ENCODE measurements at regions not wholly inside any gene's neighbourhood (a gene's known extent, or its start where the extent isn't known, plus 50 kb on each side); places are given as distances from the start of the nearest gene placed in this dataset.

DNA sequence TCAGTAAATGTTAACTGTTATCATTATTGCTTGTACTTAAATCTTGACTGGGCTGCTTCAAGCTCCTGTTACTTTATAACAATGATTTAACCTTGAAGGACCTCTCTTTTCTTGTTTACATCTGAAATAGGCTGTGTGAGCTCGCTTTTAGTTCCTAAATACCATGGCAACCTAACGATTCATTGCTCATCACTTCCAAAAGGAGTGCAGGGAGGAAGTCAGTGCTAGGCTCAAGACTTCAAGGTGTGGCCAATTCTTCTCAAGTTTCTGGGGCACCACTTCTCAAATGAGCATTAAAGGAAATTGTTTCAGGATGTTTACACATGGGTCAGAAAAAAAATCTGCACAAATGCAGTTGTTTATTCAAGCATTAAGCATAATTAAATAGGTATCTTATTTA lies 284.2 kb downstream of the MTERF1 start:
- Histone ChIP-seq H3K4me3 (ENCODE audit: control insufficient read depth in 1 of 7, extremely low read depth in 1 of 7, insufficient read depth in 4 of 7, low read depth in 2 of 7, low read length in 6 of 7) (no peak overlapping the region), H3K9me3 (ENCODE audit: control extremely low read depth in 1 of 5, control insufficient read depth in 4 of 5, insufficient read depth in 2 of 5, low read depth in 1 of 5, low read length in 4 of 5) (no peaks in the 10 kb centered on the region), H3K4me1 (ENCODE audit: control extremely low read depth in 1 of 4, control insufficient read depth in 4 of 4, insufficient read depth in 4 of 4, low read length in 3 of 4) (no peaks in the 10 kb centered on the region), H3K27ac (ENCODE audit: insufficient read depth in 1 of 2, low read depth in 1 of 2, low read length in 2 of 2, poor library complexity in 1 of 2, severe bottlenecking in 2 of 2) (no peak overlapping the region), H3K36me3 (ENCODE audit: control insufficient read depth in 4 of 4, insufficient read depth in 4 of 4, low read length in 3 of 4) (no peaks in the 10 kb centered on the region), H3K27me3 (replicated peaks in 2 of 5; ENCODE audit: control insufficient read depth in 4 of 5, insufficient read depth in 5 of 5, low read length in 4 of 5) (no peaks in the 10 kb centered on the region)
- ChIA-PET CTCF (no interaction called here), POLR2A (no interaction called here)
- DNase-seq, result no peak
- WGBS (ENCODE audit: insufficient coverage), result 23% methylated on average over 2 of the region's 2 CpGs

- DNase-seq, result no peak
- Histone ChIP-seq H3K4me3 (ENCODE audit: control insufficient read depth in 1 of 7, extremely low read depth in 1 of 7, insufficient read depth in 4 of 7, low read depth in 2 of 7, low read length in 6 of 7) (no peak overlapping the region), H3K36me3 (ENCODE audit: control insufficient read depth in 4 of 4, insufficient read depth in 4 of 4, low read length in 3 of 4) (no peaks in the 10 kb centered on the region), H3K27ac (ENCODE audit: insufficient read depth in 1 of 2, low read depth in 1 of 2, low read length in 2 of 2, poor library complexity in 1 of 2, severe bottlenecking in 2 of 2) (no peak overlapping the region), H3K27me3 (replicated peaks in 2 of 5; ENCODE audit: control insufficient read depth in 4 of 5, insufficient read depth in 5 of 5, low read length in 4 of 5) (no peaks in the 10 kb centered on the region), H3K4me1 (ENCODE audit: control extremely low read depth in 1 of 4, control insufficient read depth in 4 of 4, insufficient read depth in 4 of 4, low read length in 3 of 4) (no peaks in the 10 kb centered on the region), H3K9me3 (ENCODE audit: control extremely low read depth in 1 of 5, control insufficient read depth in 4 of 5, insufficient read depth in 2 of 5, low read depth in 1 of 5, low read length in 4 of 5) (no peaks in the 10 kb centered on the region)
- WGBS (ENCODE audit: insufficient coverage), result 100% methylated on average over 1 of the region's 1 CpG
- ChIA-PET CTCF (no interaction called here), POLR2A (no interaction called here)
Observed at GRCh38 chr7:91598791-91599190, 281.7 kb downstream of the MTERF1 start.

DNA sequence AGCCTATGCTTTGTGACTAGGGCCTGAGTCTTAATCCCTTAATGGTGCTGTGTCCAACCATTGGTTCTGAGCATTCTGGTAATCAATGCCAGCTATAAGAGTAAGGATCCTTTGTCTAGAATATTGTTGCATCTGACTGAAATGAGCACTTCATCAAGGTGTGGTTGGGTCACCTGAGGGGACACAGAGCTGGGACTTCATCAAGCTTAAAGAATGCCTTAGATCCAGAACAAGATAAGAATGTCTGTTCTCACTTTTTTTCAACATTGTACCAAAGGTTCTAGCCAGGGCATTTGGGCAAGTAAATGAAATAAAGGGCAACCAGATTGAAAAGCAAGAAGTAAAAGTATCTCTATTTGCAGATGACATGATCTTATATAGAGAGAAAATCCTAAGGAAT lies 280.4 kb downstream of the MTERF1 start:
- ChIA-PET POLR2A (no interaction called here), CTCF (no interaction called here)
- DNase-seq, result no peak

GRCh38 chr7:91603707-91604106 lies 276.8 kb downstream of the MTERF1 start:
- no peak for DNase-seq
- Histone ChIP-seq H3K4me1 (ENCODE audit: control extremely low read depth in 1 of 4, control insufficient read depth in 4 of 4, insufficient read depth in 4 of 4, low read length in 3 of 4) (no peaks in the 10 kb centered on the region), H3K4me3 (ENCODE audit: control insufficient read depth in 1 of 7, extremely low read depth in 1 of 7, insufficient read depth in 4 of 7, low read depth in 2 of 7, low read length in 6 of 7) (no peak overlapping the region), H3K36me3 (ENCODE audit: control insufficient read depth in 4 of 4, insufficient read depth in 4 of 4, low read length in 3 of 4) (no peaks in the 10 kb centered on the region), H3K27ac (ENCODE audit: insufficient read depth in 1 of 2, low read depth in 1 of 2, low read length in 2 of 2, poor library complexity in 1 of 2, severe bottlenecking in 2 of 2) (no peak overlapping the region), H3K9me3 (ENCODE audit: control extremely low read depth in 1 of 5, control insufficient read depth in 4 of 5, insufficient read depth in 2 of 5, low read depth in 1 of 5, low read length in 4 of 5) (no peaks in the 10 kb centered on the region), H3K27me3 (replicated peaks in 2 of 5; ENCODE audit: control insufficient read depth in 4 of 5, insufficient read depth in 5 of 5, low read length in 4 of 5) (no peaks in the 10 kb centered on the region)
- POLR2A ChIA-PET, result no interaction called here
- CTCF ChIA-PET, result no interaction called here
- 91% methylated on average over 3 of the region's 3 CpGs for WGBS (ENCODE audit: insufficient coverage)

More for the DNA sequence above, 280.4 kb downstream of the MTERF1 start:
- Histone ChIP-seq H3K27me3 (replicated peaks in 2 of 5; ENCODE audit: control insufficient read depth in 4 of 5, insufficient read depth in 5 of 5, low read length in 4 of 5) (no peaks in the 10 kb centered on the region), H3K27ac (ENCODE audit: insufficient read depth in 1 of 2, low read depth in 1 of 2, low read length in 2 of 2, poor library complexity in 1 of 2, severe bottlenecking in 2 of 2) (no peak overlapping the region), H3K4me3 (ENCODE audit: control insufficient read depth in 1 of 7, extremely low read depth in 1 of 7, insufficient read depth in 4 of 7, low read depth in 2 of 7, low read length in 6 of 7) (no peak overlapping the region), H3K36me3 (ENCODE audit: control insufficient read depth in 4 of 4, insufficient read depth in 4 of 4, low read length in 3 of 4) (no peaks in the 10 kb centered on the region), H3K4me1 (ENCODE audit: control extremely low read depth in 1 of 4, control insufficient read depth in 4 of 4, insufficient read depth in 4 of 4, low read length in 3 of 4) (no peaks in the 10 kb centered on the region), H3K9me3 (ENCODE audit: control extremely low read depth in 1 of 5, control insufficient read depth in 4 of 5, insufficient read depth in 2 of 5, low read depth in 1 of 5, low read length in 4 of 5) (no peaks in the 10 kb centered on the region)

GRCh38 chr7:91608606-91609005 lies 271.9 kb downstream of the MTERF1 start:
- peaks cover 0 to 2% (median 0%) of the 10 kb centered on the region in 5 experiments for H3K27me3 ChIP-seq (replicated peaks in 2 of 5; ENCODE audit: control insufficient read depth in 4 of 5, insufficient read depth in 5 of 5, low read length in 4 of 5)
- no peaks in the 10 kb centered on the region for H3K4me1 ChIP-seq (ENCODE audit: control extremely low read depth in 1 of 4, control insufficient read depth in 4 of 4, insufficient read depth in 4 of 4, low read length in 3 of 4)
- ChIA-PET POLR2A (no interaction called here), CTCF (interaction anchor here (1.4 kb wide), 1 partner anchor 24 kb away, joined by 3 read pairs; no protein-coding TSS in a partner anchor)
- no peak for DNase-seq
- H3K36me3 ChIP-seq (ENCODE audit: control insufficient read depth in 4 of 4, insufficient read depth in 4 of 4, low read length in 3 of 4), result no peaks in the 10 kb centered on the region
- no peak overlapping the region for H3K4me3 ChIP-seq (ENCODE audit: control insufficient read depth in 1 of 7, extremely low read depth in 1 of 7, insufficient read depth in 4 of 7, low read depth in 2 of 7, low read length in 6 of 7)
- 78% methylated on average over 1 of the region's 2 CpGs for WGBS (ENCODE audit: insufficient coverage)
- no peak overlapping the region for H3K27ac ChIP-seq (ENCODE audit: insufficient read depth in 1 of 2, low read depth in 1 of 2, low read length in 2 of 2, poor library complexity in 1 of 2, severe bottlenecking in 2 of 2)
- no peaks in the 10 kb centered on the region for H3K9me3 ChIP-seq (ENCODE audit: control extremely low read depth in 1 of 5, control insufficient read depth in 4 of 5, insufficient read depth in 2 of 5, low read depth in 1 of 5, low read length in 4 of 5)

- H3K36me3 ChIP-seq (ENCODE audit: control insufficient read depth in 4 of 4, insufficient read depth in 4 of 4, low read length in 3 of 4), result no peaks in the 10 kb centered on the region
- CTCF ChIA-PET, result interaction anchor here (1.4 kb wide), 1 partner anchor 23 kb away, joined by 3 read pairs; no protein-coding TSS in a partner anchor
- no peaks in the 10 kb centered on the region for H3K4me1 ChIP-seq (ENCODE audit: control extremely low read depth in 1 of 4, control insufficient read depth in 4 of 4, insufficient read depth in 4 of 4, low read length in 3 of 4)
- POLR2A ChIA-PET, result no interaction called here
- DNase-seq, result no peak
- H3K9me3 ChIP-seq (ENCODE audit: control extremely low read depth in 1 of 5, control insufficient read depth in 4 of 5, insufficient read depth in 2 of 5, low read depth in 1 of 5, low read length in 4 of 5), result no peaks in the 10 kb centered on the region
- H3K4me3 ChIP-seq (ENCODE audit: control insufficient read depth in 1 of 7, extremely low read depth in 1 of 7, insufficient read depth in 4 of 7, low read depth in 2 of 7, low read length in 6 of 7), result no peak overlapping the region
- H3K27ac ChIP-seq (ENCODE audit: insufficient read depth in 1 of 2, low read depth in 1 of 2, low read length in 2 of 2, poor library complexity in 1 of 2, severe bottlenecking in 2 of 2), result no peak overlapping the region
- peaks cover 0 to 3% (median 0%) of the 10 kb centered on the region in 5 experiments for H3K27me3 ChIP-seq (replicated peaks in 2 of 5; ENCODE audit: control insufficient read depth in 4 of 5, insufficient read depth in 5 of 5, low read length in 4 of 5)
Observed at GRCh38 chr7:91609525-91609924, 271.0 kb downstream of the MTERF1 start.

DNA sequence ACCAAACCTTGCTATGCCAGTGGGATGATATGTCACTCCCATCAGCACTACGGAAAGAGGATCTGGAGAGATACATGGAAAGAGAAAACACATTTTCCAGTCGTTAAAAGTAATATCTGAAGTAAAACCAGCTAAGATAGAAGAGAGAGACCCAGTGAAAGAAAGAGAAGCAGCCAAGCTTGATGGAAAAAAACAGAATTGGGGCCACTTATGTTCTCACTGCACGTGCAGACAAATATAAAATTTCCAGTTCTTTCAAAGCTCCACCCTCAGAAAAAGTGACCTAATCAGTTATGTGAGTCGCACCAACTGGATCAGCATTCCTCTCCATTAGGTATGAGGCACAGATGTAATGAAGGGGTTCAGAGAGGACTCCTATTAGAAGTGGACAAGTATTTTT lies 266.1 kb downstream of the MTERF1 start:
- Histone ChIP-seq H3K4me1 (ENCODE audit: control extremely low read depth in 1 of 4, control insufficient read depth in 4 of 4, insufficient read depth in 4 of 4, low read length in 3 of 4) (no peaks in the 10 kb centered on the region), H3K27ac (ENCODE audit: insufficient read depth in 1 of 2, low read depth in 1 of 2, low read length in 2 of 2, poor library complexity in 1 of 2, severe bottlenecking in 2 of 2) (no peak overlapping the region), H3K36me3 (ENCODE audit: control insufficient read depth in 4 of 4, insufficient read depth in 4 of 4, low read length in 3 of 4) (no peaks in the 10 kb centered on the region), H3K4me3 (ENCODE audit: control insufficient read depth in 1 of 7, extremely low read depth in 1 of 7, insufficient read depth in 4 of 7, low read depth in 2 of 7, low read length in 6 of 7) (no peak overlapping the region), H3K27me3 (replicated peaks in 2 of 5; ENCODE audit: control insufficient read depth in 4 of 5, insufficient read depth in 5 of 5, low read length in 4 of 5) (peaks cover 0 to 3% (median 0%) of the 10 kb centered on the region in 5 experiments), H3K9me3 (ENCODE audit: control extremely low read depth in 1 of 5, control insufficient read depth in 4 of 5, insufficient read depth in 2 of 5, low read depth in 1 of 5, low read length in 4 of 5) (no peaks in the 10 kb centered on the region)
- WGBS (ENCODE audit: insufficient coverage), result 70% methylated on average over 1 of the region's 4 CpGs
- ChIA-PET POLR2A (no interaction called here), CTCF (interaction anchor here (0.8 kb wide), 1 partner anchor 387 kb away, joined by 3 read pairs; no protein-coding TSS in a partner anchor)
- DNase-seq, result no peak

Measured in common myeloid progenitor, CD34-positive (primary cell).